ENCODE measurements at regions not wholly inside any gene's neighbourhood (a gene's known extent, or its start where the extent isn't known, plus 50 kb on each side); places are given as distances from the start of the nearest gene placed in this dataset.

DNA sequence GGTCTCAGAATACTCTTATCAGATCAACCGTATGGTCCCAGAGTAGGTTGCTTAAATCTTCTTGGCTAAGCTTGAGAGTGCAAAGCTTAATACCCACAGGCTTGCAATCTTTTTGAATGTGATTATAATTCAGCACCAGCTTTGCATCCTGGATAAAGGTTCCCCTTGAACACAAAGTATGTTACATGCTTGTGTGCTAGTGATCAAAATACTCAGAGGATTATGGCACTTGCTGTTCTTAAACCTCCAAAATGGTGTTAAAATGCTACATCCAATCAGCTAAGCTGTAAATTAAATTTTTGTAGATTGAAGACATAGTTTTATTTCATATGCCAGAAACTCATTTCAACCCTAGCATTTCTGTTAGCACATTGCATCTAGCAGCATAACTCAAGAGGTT lies 812.2 kb upstream of the TENM3 start:
- Histone ChIP-seq H4K20me1 (ENCODE audit: insufficient read depth, low read length) (no peaks in the 10 kb centered on the region), H3K9ac (ENCODE audit: low read length) (no peak overlapping the region), H3K27me3 (ENCODE audit: insufficient read depth, low read length) (no peaks in the 10 kb centered on the region), H3K27ac (ENCODE audit: low read depth, low read length) (no peak overlapping the region), H3K4me1 (ENCODE audit: insufficient read depth, low read length) (no peaks in the 10 kb centered on the region), H3K79me2 (ENCODE audit: insufficient read depth, low read length) (no peaks in the 10 kb centered on the region), H3K9me3 (ENCODE audit: insufficient read depth, low read depth, low read length) (no peaks in the 10 kb centered on the region), H2AFZ (ENCODE audit: low read depth, low read length) (no peak overlapping the region), H3K4me2 (ENCODE audit: low read length) (no peak overlapping the region), H3K4me3 (ENCODE audit: insufficient read depth, low read depth, low read length) (no peak overlapping the region), H3K36me3 (ENCODE audit: insufficient read depth, low read length) (no peaks in the 10 kb centered on the region)
- no peak for DNase-seq (ENCODE audit: low read depth)
- Mint-ChIP-seq H3K9me3 (ENCODE audit: unreplicated experiment) (peaks cover 1% of the 10 kb centered on the region), H3K27ac (ENCODE audit: unreplicated experiment) (no peak overlapping the region), H3K4me1 (ENCODE audit: low read depth, unreplicated experiment) (no peaks in the 10 kb centered on the region), H3K36me3 (ENCODE audit: low read depth, unreplicated experiment) (no peaks in the 10 kb centered on the region), H3K4me3 (ENCODE audit: unreplicated experiment) (no peak overlapping the region), H3K27me3 (ENCODE audit: low read depth, unreplicated experiment) (peaks cover 1% of the 10 kb centered on the region)
- TF ChIP-seq EZH2 (IDR thresholded peaks at IDR 0.05; ENCODE audit: insufficient read depth, low read length), result no peak
- TF ChIP-seq, protein P1, sequence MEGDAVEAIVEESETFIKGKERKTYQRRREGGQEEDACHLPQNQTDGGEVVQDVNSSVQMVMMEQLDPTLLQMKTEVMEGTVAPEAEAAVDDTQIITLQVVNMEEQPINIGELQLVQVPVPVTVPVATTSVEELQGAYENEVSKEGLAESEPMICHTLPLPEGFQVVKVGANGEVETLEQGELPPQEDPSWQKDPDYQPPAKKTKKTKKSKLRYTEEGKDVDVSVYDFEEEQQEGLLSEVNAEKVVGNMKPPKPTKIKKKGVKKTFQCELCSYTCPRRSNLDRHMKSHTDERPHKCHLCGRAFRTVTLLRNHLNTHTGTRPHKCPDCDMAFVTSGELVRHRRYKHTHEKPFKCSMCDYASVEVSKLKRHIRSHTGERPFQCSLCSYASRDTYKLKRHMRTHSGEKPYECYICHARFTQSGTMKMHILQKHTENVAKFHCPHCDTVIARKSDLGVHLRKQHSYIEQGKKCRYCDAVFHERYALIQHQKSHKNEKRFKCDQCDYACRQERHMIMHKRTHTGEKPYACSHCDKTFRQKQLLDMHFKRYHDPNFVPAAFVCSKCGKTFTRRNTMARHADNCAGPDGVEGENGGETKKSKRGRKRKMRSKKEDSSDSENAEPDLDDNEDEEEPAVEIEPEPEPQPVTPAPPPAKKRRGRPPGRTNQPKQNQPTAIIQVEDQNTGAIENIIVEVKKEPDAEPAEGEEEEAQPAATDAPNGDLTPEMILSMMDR (IDR thresholded peaks at IDR 0.05; ENCODE audit: insufficient read depth, low read depth, low read length), result no peak
- FAIRE-seq, result no peak

DNA sequence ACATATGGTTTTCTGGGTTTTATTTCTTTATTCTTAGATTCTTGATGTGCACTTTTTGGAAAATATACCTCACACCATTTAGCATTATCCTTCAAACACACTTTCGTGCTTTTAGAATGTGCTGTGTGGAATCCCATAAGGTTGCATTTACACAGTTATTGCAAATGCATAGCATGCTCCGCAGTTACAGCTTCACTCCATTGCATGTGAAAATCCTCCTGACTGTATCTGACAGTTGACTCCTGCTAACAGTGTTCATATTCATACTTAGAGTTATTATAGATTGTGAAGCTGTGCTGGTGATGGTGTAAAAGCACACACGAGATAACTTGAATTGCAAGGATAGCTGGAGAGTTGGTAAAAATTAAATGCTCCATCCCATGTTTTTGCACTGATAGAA lies 811.5 kb upstream of the TENM3 start:
- Histone ChIP-seq H3K27ac (ENCODE audit: low read depth, low read length) (no peak overlapping the region), H2AFZ (ENCODE audit: low read depth, low read length) (no peak overlapping the region), H4K20me1 (ENCODE audit: insufficient read depth, low read length) (no peaks in the 10 kb centered on the region), H3K9ac (ENCODE audit: low read length) (no peak overlapping the region), H3K27me3 (ENCODE audit: insufficient read depth, low read length) (no peaks in the 10 kb centered on the region), H3K4me2 (ENCODE audit: low read length) (no peak overlapping the region), H3K36me3 (ENCODE audit: insufficient read depth, low read length) (no peaks in the 10 kb centered on the region), H3K4me1 (ENCODE audit: insufficient read depth, low read length) (no peaks in the 10 kb centered on the region), H3K9me3 (ENCODE audit: insufficient read depth, low read depth, low read length) (no peaks in the 10 kb centered on the region), H3K4me3 (ENCODE audit: insufficient read depth, low read depth, low read length) (no peak overlapping the region), H3K79me2 (ENCODE audit: insufficient read depth, low read length) (no peaks in the 10 kb centered on the region)
- Mint-ChIP-seq H3K36me3 (ENCODE audit: low read depth, unreplicated experiment) (no peaks in the 10 kb centered on the region), H3K27me3 (ENCODE audit: low read depth, unreplicated experiment) (peaks cover 1% of the 10 kb centered on the region), H3K27ac (ENCODE audit: unreplicated experiment) (no peak overlapping the region), H3K4me1 (ENCODE audit: low read depth, unreplicated experiment) (no peaks in the 10 kb centered on the region), H3K9me3 (ENCODE audit: unreplicated experiment) (peaks cover 1% of the 10 kb centered on the region), H3K4me3 (ENCODE audit: unreplicated experiment) (no peak overlapping the region)
- TF ChIP-seq, protein P1 (IDR thresholded peaks at IDR 0.05; ENCODE audit: insufficient read depth, low read depth, low read length), result no peak
- DNase-seq (ENCODE audit: low read depth) (no peak), FAIRE-seq (no peak)

DNA sequence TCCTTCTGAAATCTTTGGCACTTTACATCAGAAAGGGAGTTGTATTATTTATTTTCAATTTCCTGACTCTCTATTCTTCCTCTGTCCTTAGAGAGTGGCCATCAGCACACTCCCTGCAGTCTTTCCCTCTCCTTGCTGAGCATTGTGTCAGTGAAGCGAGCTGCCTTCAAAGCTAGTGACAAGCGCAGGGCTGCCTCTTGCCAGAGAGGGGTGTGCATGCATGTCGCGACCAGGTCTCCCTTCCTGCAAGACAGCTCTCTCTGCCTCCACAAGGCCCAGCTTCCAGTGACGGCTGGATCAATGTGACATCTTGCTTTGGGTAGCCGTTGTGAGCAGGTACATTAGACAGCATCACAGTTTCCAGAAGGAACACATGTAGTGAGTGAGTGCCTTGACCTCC lies 810.9 kb upstream of the TENM3 start:
- H3K27ac ChIP-seq (ENCODE audit: low read depth, low read length), result no peak overlapping the region
- no peaks in the 10 kb centered on the region for H3K79me2 ChIP-seq (ENCODE audit: insufficient read depth, low read length)
- DNase-seq (ENCODE audit: low read depth) (no peak), FAIRE-seq (no peak)
- Mint-ChIP-seq H3K36me3 (ENCODE audit: low read depth, unreplicated experiment) (no peaks in the 10 kb centered on the region), H3K4me3 (ENCODE audit: unreplicated experiment) (no peak overlapping the region), H3K9me3 (ENCODE audit: unreplicated experiment) (peaks cover 1% of the 10 kb centered on the region), H3K4me1 (ENCODE audit: low read depth, unreplicated experiment) (no peaks in the 10 kb centered on the region), H3K27me3 (ENCODE audit: low read depth, unreplicated experiment) (peaks cover 1% of the 10 kb centered on the region), H3K27ac (ENCODE audit: unreplicated experiment) (no peak overlapping the region)
- no peak overlapping the region for H3K4me2 ChIP-seq (ENCODE audit: low read length)
- no peak overlapping the region for H3K4me3 ChIP-seq (ENCODE audit: insufficient read depth, low read depth, low read length)
- H3K4me1 ChIP-seq (ENCODE audit: insufficient read depth, low read length), result no peaks in the 10 kb centered on the region
- H3K9me3 ChIP-seq (ENCODE audit: insufficient read depth, low read depth, low read length), result no peaks in the 10 kb centered on the region
- no peaks in the 10 kb centered on the region for H4K20me1 ChIP-seq (ENCODE audit: insufficient read depth, low read length)
- no peak for TF ChIP-seq EZH2 (IDR thresholded peaks at IDR 0.05; ENCODE audit: insufficient read depth, low read length)
- TF ChIP-seq, protein P1 (IDR thresholded peaks at IDR 0.05; ENCODE audit: insufficient read depth, low read depth, low read length), result no peak
- no peaks in the 10 kb centered on the region for H3K27me3 ChIP-seq (ENCODE audit: insufficient read depth, low read length)
- H3K36me3 ChIP-seq (ENCODE audit: insufficient read depth, low read length), result no peaks in the 10 kb centered on the region
- peak overlapping the region; percentile 54 for H2AFZ ChIP-seq (ENCODE audit: low read depth, low read length)
- H3K9ac ChIP-seq (ENCODE audit: low read length), result no peak overlapping the region
